Stimulated activated effector memory CD8-positive, alpha-beta T cell treated with anti-CD3 and anti-CD28 coated beads, Interleukin-12 subunit alpha, Interleukin-12 subunit beta, amount 100 ng/mL, for 72 hours (primary cell): ENCODE measurements at regions not wholly inside any gene's neighbourhood (a gene's known extent, or its start where the extent isn't known, plus 50 kb on each side); places are given as distances from the start of the nearest gene placed in this dataset.
"Not testable (repeated sequence)": the region's sequence is repeated elsewhere in the genome, so short reads cannot be mapped to it uniquely, and the experiment has no call there.

Source experiments
- ATAC-seq: fragments of 150-1000 bp; cut with Tn5 transposase; 2 replicates; pipeline ENCODE4 v1.10.0; 2021
- DNase-seq, 2 donors: peaks; one replicate each; pipeline ENCODE4 v3.0.0; 2021 to 2022; ENCODE audit warnings: low spot score in 2 of 2
- H3K27ac Mint-ChIP-seq: one replicate; pipeline ENCODE4 v1.8.0; 2022; ENCODE audit warnings: mild to moderate bottlenecking, mixed read lengths
- H3K36me3 Mint-ChIP-seq: one replicate; pipeline ENCODE4 v1.8.0; 2022; ENCODE audit warnings: mild to moderate bottlenecking, mixed read lengths
- H3K4me1 Mint-ChIP-seq: one replicate; pipeline ENCODE4 v1.8.0; 2022; ENCODE audit warnings: mixed read lengths
- H3K4me3 Mint-ChIP-seq: one replicate; pipeline ENCODE4 v1.8.0; 2022; ENCODE audit warnings: mild to moderate bottlenecking, mixed read lengths
- H3K9me3 Mint-ChIP-seq: one replicate; pipeline ENCODE4 v1.8.0; 2022; ENCODE audit warnings: mixed read lengths

DNA sequence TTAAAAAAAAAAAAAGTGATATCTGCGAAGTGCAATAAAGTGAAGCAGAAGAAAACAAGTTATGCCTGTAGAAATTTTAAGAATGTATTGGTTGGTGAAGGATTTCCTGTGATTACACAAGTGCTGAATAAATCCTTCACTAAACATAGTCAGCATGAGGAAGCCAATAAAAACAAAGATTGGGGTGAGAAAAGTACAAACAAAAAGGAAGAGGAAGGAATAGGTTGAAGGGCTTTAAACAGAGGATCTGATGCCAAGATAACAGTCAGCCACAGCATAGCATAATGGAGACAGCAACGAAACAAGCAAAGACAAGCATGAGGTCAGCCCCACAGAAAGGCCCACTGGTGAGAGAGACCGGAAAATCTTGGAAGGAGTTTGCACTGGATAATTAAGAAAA lies 372.2 kb downstream of the ADAM29 start:
- DNase-seq (no peak), ATAC-seq (no peak)
- H3K9me3 Mint-ChIP-seq: peaks cover 22% of the 10 kb centered on the region
- H3K4me3 Mint-ChIP-seq: no peak overlapping the region
- no peaks in the 10 kb centered on the region for H3K36me3 Mint-ChIP-seq
- H3K4me1 Mint-ChIP-seq: no peaks in the 10 kb centered on the region
- H3K27ac Mint-ChIP-seq: no peak overlapping the region

DNA sequence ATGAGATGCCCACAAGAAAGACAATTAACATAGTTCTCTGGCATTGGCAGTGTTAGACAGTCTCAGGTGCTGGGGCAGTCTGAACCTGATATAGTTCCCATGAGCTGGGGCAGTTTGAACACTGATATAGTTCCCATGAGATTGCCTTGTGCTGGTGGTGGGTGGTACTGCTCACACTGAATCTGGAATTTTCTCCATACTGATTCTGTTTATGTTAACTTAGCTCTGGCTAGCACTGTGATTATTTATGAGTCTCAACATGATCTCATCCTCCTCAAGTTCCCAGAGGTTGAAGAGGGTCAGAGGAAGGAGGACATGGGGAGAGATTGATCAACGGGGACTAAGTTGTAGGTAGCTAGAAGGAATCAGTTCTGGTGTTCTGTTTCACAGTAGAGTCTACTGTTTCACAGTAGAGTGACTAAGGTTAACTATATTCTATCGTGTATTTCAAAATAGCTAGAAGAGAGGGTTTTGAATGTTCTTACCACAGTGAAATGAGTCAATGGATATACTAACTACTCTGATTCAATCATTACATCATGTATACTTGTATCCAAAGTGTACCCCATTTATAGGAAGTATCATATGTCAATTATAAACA lies 379.9 kb downstream of the ADAM29 start:
- Mint-ChIP-seq H3K4me1 (no peaks in the 10 kb centered on the region), H3K9me3 (peaks cover 11% of the 10 kb centered on the region), H3K36me3 (no peaks in the 10 kb centered on the region), H3K4me3 (no peak overlapping the region), H3K27ac (no peak overlapping the region)
- ATAC-seq (no peak), DNase-seq (no peak)

DNA sequence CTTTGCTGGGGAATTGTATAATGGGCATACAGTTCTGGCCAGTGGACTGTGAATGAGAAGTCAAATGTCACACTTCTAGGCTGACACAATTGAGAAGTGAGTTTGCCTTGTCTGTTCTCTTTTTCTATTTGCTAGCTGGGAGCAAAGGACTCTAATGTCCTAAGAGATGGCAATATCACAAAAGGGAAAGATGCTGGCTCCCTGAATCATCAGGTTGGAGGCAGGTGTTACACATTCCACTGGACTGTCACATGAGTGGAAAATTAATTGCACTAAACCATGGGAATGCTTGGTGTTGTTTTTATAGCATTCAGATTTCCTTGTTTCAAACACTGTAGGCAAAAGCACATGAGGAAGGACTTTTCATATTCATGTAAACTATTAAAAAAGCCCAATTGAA lies 388.3 kb downstream of the ADAM29 start:
- Mint-ChIP-seq H3K27ac (no peak overlapping the region), H3K4me3 (no peak overlapping the region), H3K9me3 (peaks cover 9% of the 10 kb centered on the region), H3K4me1 (no peaks in the 10 kb centered on the region), H3K36me3 (no peaks in the 10 kb centered on the region)
- no peak for ATAC-seq
- no peak for DNase-seq

DNA sequence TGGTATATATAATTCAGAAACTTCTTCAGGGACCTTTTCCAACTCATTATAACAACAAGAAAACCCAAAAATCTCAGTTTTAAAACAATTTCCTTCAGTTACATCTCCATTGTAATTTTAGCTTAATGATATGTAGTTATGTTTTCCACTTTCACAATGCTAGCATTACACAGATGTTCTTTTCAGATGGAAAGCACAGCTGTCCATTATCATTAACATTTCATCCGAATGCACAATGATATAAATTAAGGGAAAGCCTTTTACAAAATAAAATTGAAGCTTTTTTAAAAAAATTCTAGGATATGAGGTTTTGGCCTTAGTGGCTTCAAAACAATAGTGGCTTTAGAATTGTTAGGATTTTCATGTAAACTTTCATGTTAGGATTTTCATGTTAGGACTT lies 389.2 kb downstream of the ADAM29 start:
- no peak overlapping the region for H3K4me3 Mint-ChIP-seq
- H3K27ac Mint-ChIP-seq: no peak overlapping the region
- H3K36me3 Mint-ChIP-seq: no peaks in the 10 kb centered on the region
- ATAC-seq (no peak), DNase-seq (no peak)
- no peaks in the 10 kb centered on the region for H3K4me1 Mint-ChIP-seq
- H3K9me3 Mint-ChIP-seq: peaks cover 8% of the 10 kb centered on the region

DNA sequence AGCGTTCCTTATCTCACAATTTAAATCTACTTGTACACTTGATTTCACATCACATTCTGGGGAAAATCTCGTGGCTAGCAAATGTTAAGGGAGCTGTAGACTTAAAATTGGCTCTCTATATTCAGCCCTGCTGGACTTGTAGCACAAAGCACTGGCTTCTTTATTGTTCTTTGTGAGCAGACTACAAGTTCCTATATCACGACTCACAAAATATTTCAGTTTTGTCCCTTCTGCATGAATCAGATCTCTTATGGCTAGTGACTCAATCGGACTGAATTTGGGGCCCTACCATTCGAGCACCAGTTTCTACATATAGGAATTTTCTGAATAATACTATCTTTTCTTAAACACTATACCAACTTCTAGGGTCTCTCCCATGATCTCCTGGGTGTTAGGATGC lies 390.1 kb downstream of the ADAM29 start:
- ATAC-seq (no peak), DNase-seq (no peak)
- H3K9me3 Mint-ChIP-seq: peaks cover 8% of the 10 kb centered on the region
- no peak overlapping the region for H3K27ac Mint-ChIP-seq
- H3K4me3 Mint-ChIP-seq: no peak overlapping the region
- H3K4me1 Mint-ChIP-seq: no peaks in the 10 kb centered on the region
- no peaks in the 10 kb centered on the region for H3K36me3 Mint-ChIP-seq

DNA sequence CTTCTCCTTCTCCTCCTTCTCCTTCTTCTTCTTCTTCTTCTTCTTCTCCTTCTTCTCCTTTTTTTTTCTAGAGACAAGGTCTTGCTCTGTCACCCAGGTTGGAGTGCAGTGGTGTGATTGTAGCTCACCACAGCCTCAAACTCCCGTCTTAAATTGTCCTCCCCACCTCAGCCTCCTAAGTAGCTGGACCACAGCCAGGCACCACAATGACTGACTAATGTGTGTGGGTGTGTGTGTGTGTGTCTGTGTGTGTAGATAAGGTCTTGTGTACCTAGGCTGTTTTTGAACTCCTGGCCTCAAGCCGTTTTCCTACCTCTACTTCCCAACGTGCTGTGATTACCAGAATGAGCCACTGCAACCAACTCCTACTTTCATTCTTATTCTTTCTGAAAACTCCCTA lies 390.9 kb downstream of the ADAM29 start:
- H3K36me3 Mint-ChIP-seq: no peaks in the 10 kb centered on the region
- ATAC-seq (no peak), DNase-seq (no peak)
- H3K4me3 Mint-ChIP-seq: no peak overlapping the region
- no peaks in the 10 kb centered on the region for H3K4me1 Mint-ChIP-seq
- H3K27ac Mint-ChIP-seq: no peak overlapping the region
- H3K9me3 Mint-ChIP-seq: peaks cover 6% of the 10 kb centered on the region

DNA sequence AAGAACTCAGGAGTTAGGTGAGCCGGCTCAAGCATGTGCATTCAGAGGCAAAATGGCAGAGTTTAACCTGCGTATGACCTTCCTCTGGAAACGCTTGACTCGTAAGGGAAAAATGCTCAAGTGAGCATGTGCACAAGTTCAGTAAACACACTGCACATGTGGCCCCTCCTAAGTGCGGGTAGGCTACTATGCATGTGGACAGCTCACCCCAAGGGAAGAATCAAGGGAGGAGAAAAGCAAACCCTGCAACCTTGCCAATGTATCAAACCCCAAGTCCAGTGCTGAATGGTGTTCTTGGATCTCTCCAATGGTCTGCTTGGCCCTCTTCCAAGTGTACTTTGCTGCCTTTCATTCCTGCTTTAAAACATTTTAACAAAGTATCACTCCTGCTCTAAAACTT lies 407.1 kb downstream of the ADAM29 start:
- DNase-seq: no peak
- H3K9me3 Mint-ChIP-seq: peaks cover 13% of the 10 kb centered on the region
- H3K4me1 Mint-ChIP-seq: no peaks in the 10 kb centered on the region
- H3K36me3 Mint-ChIP-seq: no peaks in the 10 kb centered on the region
- ATAC-seq: no peak
- no peak overlapping the region for H3K27ac Mint-ChIP-seq
- no peak overlapping the region for H3K4me3 Mint-ChIP-seq

DNA sequence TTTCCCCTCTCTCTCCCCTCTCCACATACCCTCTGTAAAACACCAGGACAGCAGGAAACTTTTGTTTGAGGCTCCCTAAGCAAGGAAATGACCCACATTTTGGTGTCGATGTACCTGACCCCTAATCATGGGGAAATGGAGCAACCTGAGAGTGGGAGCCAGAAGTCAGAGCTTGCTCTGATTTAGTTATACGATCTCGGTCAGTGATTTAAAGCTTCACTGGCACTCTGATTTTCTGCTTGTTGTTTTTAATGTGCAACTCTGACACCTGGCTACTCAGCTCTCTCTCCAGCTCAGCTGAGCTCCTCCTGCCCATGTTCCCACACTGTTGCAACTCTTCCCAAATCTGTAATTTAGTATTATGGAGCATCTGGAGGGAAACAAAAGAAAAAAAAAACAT lies 408.6 kb downstream of the ADAM29 start:
- Mint-ChIP-seq H3K4me1 (no peaks in the 10 kb centered on the region), H3K4me3 (no peak overlapping the region), H3K9me3 (peaks cover 14% of the 10 kb centered on the region), H3K36me3 (no peaks in the 10 kb centered on the region), H3K27ac (no peak overlapping the region)
- ATAC-seq (no peak), DNase-seq (no peak)

DNA sequence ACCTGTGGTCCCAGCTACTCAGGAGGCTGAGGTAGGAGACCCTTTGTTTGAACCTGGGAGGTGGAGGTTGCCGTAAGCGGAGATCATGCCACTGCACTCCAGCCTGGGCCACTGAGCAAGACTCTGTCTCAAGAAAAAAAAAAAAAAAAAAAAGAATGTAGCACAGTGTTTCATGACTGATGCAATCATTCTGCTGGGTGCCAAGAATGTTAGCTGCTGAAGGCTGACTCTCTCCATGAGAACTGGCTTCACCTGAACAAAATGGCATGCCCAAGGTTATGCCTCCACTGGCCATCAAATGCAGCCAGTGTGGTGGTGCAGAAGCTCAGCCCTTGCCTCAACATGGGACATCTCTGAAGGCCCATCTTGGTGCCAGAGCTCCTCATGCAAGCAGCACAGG lies 412.1 kb downstream of the ADAM29 start:
- Mint-ChIP-seq H3K27ac (no peak overlapping the region), H3K4me3 (no peak overlapping the region)
- no peak for ATAC-seq

DNA sequence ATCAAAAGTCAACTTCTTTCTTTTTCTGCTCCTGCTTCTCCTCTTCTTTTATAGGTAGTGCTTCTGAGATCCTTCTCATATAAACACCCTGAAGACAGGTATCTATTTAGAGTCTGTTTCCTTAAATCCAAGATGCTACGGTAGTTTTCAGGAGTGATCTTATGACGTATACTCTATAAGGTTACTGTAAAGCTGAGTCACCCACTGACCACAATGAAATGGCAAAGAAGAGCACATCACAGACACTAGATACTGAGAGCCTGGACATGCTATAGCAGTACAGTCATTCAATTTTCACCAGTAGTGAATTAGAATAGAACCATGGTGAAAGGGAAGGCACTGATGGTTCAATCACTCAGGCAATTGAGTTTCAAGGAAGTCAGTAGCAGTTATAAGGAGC lies 412.5 kb downstream of the ADAM29 start:
- Mint-ChIP-seq H3K4me1 (no peaks in the 10 kb centered on the region), H3K36me3 (no peaks in the 10 kb centered on the region), H3K27ac (no peak overlapping the region), H3K9me3 (peaks cover 10% of the 10 kb centered on the region), H3K4me3 (no peak overlapping the region)
- ATAC-seq: no peak
- DNase-seq: no peak

More for the DNA sequence above, 412.1 kb downstream of the ADAM29 start:
- Mint-ChIP-seq H3K36me3 (no peaks in the 10 kb centered on the region), H3K4me1 (no peaks in the 10 kb centered on the region), H3K9me3 (peaks cover 10% of the 10 kb centered on the region)
- no peak for DNase-seq

DNA sequence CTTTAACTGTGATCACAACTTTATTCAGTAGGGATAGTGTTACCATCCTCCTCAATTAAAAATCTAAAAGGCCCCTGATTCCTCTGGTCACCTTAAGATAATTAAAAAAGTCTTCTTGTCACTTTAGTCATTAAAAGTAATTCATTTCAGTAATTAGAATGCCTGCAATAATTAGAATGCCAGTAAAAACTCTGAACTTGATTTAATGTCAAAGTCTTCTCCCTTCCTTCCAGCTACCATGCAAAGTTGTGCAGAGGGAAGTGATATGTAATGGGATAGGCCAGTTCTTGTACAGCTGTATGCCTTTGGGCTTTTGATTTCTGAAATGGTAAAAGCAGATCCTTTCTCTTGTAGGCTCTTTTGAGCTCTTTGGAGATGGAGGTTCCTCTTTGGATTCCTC lies 417.2 kb downstream of the ADAM29 start:
- Mint-ChIP-seq H3K27ac (no peak overlapping the region), H3K9me3 (peaks cover 3% of the 10 kb centered on the region), H3K4me1 (no peaks in the 10 kb centered on the region), H3K36me3 (no peaks in the 10 kb centered on the region), H3K4me3 (no peak overlapping the region)
- DNase-seq: no peak
- ATAC-seq: no peak

DNA sequence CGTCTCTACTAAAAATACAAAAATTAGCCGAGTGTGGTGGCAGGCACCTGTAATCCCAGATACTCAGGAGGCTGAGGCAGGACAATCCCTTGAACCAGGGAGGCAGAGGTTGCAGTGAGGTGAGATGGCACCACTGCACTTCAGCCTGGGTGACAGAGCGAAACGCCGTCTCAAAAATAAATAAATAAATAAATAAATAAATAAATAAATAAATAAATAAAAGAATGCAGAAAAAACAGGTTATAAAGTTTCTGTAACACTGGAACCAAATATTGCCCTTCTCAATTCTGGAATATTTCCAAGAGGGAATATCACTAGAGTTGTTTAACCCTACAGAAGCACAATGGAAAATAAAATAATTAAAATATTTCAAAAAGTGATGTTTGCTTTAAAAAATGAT lies 418.4 kb downstream of the ADAM29 start:
- not testable (repeated sequence) for H3K4me3 Mint-ChIP-seq, DNase-seq, H3K36me3 Mint-ChIP-seq, H3K9me3 Mint-ChIP-seq, ATAC-seq, H3K4me1 Mint-ChIP-seq, H3K27ac Mint-ChIP-seq

DNA sequence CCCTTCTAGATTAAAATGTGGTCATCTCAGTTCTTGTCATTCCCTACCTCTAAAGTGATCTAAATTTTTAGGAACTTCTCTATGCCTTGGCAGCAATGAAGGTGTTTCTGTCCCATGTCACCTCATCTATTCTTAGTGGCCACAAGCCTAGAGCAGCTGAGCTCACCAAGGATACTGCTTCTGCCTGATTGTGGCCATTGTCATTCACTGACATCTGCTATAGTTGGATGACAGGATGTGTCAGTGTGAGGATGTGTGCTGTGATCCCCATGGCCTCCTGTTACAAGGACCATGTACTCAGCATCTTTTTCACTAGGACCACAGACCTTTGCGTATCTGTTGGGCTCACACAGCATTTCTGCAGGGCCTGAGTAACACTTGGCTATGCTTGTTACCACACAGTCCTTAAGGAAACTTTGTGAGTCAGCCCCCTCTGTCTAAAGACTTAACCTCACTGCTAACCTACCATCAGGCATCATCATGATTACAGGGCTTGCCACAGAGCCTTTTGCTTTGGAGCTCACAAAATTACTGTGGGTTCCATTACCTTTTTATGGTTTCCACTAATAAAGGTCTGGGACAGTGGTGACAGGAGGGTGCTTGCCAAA lies 421.0 kb downstream of the ADAM29 start:
- Mint-ChIP-seq H3K27ac (no peak overlapping the region), H3K4me3 (no peak overlapping the region), H3K36me3 (no peaks in the 10 kb centered on the region), H3K4me1 (no peaks in the 10 kb centered on the region), H3K9me3 (peaks cover 8% of the 10 kb centered on the region)
- ATAC-seq (no peak), DNase-seq (no peak)

DNA sequence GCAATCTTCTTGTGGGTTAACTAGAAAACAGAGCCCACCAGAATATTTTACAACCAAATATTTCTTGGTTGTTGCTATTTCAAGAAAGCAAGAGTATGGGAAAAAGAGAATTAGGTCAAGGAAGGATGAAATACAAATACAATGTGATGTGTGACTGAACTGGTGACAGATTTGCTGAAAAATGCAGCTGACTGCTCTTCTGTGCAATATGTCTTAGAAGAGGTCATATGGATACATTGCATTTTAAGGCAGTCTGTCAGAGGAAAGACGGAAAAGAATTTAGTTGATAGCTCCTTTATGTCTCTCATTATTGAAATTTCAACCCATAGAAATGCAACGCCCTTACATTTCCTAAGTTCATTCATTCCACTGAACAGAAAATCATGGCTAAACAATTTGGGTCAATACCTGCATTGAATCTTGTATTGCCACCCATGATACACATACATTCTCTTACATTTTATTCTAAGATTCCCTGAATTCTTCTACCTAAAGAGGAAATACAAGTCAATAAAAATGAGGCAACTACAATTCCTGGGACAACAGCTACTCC lies 423.1 kb downstream of the ADAM29 start:
- ATAC-seq (no peak), DNase-seq (no peak)
- Mint-ChIP-seq H3K4me1 (no peaks in the 10 kb centered on the region), H3K36me3 (no peaks in the 10 kb centered on the region), H3K9me3 (peaks cover 9% of the 10 kb centered on the region), H3K27ac (no peak overlapping the region), H3K4me3 (no peak overlapping the region)

DNA sequence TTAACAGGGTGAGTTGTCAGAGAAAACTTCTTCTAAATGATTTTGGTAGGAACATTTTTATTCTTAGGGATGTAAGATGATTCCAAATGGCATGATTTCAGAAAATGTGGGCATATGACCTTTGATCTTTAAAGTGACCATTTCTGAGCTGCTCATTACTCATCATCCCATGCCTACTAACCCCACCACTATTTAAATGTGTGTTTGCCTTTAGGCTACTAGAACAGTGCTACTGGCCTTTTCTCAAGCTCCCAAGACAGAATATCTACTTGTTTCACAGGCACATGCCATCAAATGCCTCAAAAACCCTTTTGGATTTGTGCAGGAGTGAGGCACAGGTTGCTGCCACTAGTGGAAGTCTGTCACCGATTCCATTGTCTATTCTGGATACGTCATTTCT lies 428.2 kb downstream of the ADAM29 start:
- ATAC-seq (no peak), DNase-seq (no peak)
- Mint-ChIP-seq H3K36me3 (no peaks in the 10 kb centered on the region), H3K9me3 (peaks cover 9% of the 10 kb centered on the region), H3K4me3 (no peak overlapping the region), H3K4me1 (no peaks in the 10 kb centered on the region), H3K27ac (no peak overlapping the region)

DNA sequence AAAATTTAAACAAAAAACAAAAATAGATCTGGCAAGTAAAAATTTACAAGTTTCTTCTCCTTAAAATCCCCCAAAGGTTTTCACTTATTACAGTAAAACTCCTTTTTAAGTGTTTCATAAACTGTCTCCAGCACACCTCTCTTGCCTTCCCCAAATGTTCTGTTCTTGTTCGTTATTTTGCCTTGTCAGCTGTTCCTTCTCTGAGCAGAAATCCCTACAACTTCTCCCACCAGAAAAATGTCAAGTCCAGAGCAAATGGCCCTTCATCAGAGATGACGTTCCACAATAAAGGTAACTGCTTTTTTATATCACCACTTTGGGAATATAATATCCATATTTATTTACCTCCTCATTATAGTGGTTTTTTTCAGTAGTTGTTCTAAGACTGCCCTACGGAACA lies 432.1 kb downstream of the ADAM29 start:
- no peaks in the 10 kb centered on the region for H3K4me1 Mint-ChIP-seq
- H3K36me3 Mint-ChIP-seq: no peaks in the 10 kb centered on the region
- H3K4me3 Mint-ChIP-seq: no peak overlapping the region
- peaks cover 5% of the 10 kb centered on the region for H3K9me3 Mint-ChIP-seq
- H3K27ac Mint-ChIP-seq: no peak overlapping the region
- ATAC-seq (no peak), DNase-seq (no peak)
